Calu3 (cell line): ENCODE measurements at regions not wholly inside any gene's neighbourhood (a gene's known extent, or its start where the extent isn't known, plus 50 kb on each side); places are given as distances from the start of the nearest gene placed in this dataset.

Source experiments
- BruUV-seq: library from RNA; stranded (reverse); fragments of 400-500 nt; replicated peaks from 2 replicates; lab custom pipeline; 2021; lab: Mats Ljungman, UMichigan
- CTCF ChIA-PET: fragments of 300-600 bp; sonication (Branson Sonifier 250); formaldehyde crosslinking; loops from one replicate; lab custom pipeline; 2022; ENCODE audit warnings: antibody characterized with exemption; lab: Charles Lee
- DNase-seq: peaks from one replicate; pipeline ENCODE4 v3.0.0; 2022
- H3K27ac Mint-ChIP-seq: one replicate; pipeline ENCODE4 v1.8.0; 2022; ENCODE audit warnings: mixed read lengths; ENCODE audit not compliant: unreplicated experiment
- H3K27me3 Mint-ChIP-seq: one replicate; pipeline ENCODE4 v1.8.0; 2022; ENCODE audit warnings: mixed read lengths; ENCODE audit not compliant: unreplicated experiment
- H3K36me3 Mint-ChIP-seq: one replicate; pipeline ENCODE4 v1.8.0; 2022; ENCODE audit warnings: mild to moderate bottlenecking, moderate library complexity, mixed read lengths; ENCODE audit not compliant: insufficient read depth, unreplicated experiment
- H3K4me1 Mint-ChIP-seq: one replicate; pipeline ENCODE4 v1.8.0; 2022; ENCODE audit warnings: mild to moderate bottlenecking, low read depth, mixed read lengths; ENCODE audit not compliant: unreplicated experiment
- H3K4me3 Mint-ChIP-seq: one replicate; pipeline ENCODE4 v1.8.0; 2022; ENCODE audit warnings: mild to moderate bottlenecking, low read depth, moderate library complexity, mixed read lengths; ENCODE audit not compliant: unreplicated experiment
- H3K9me3 Mint-ChIP-seq: one replicate; pipeline ENCODE4 v1.8.0; 2022; ENCODE audit warnings: low read depth, mixed read lengths; ENCODE audit not compliant: unreplicated experiment
- intact Hi-C: fragments of 100-400 bp; cut with micrococcal nuclease; formaldehyde crosslinking; loops from one replicate; pipeline ENCODE4 v1.10.0; 2022; ENCODE audit not compliant: unreplicated experiment
- TF ChIP-seq, protein P1 (sequence below): fragments of 200-600 bp; IDR thresholded peaks from one replicate; pipeline ENCODE4 v1.8.0; 2022; ENCODE audit warnings: antibody characterized with exemption; ENCODE audit not compliant: unreplicated experiment

DNA sequence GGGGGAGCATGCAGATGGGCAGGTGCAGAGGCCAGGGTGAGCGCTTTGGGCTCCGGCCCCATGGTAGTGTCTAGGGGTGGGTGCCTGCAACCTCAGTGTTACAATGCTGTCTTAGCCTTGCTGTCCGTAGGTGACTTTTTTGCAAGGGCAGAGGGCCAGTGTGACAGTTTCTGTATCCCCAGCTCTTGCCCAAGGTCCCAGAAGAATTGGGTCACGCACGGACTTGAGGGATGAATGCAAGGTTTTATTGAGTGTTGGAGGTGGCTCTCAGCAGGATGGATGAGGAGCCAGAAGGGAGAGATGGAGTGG lies 492.5 kb downstream of the AGTPBP1 start:
- Mint-ChIP-seq H3K36me3 (no peaks in the 10 kb centered on the region), H3K27ac (no peak overlapping the region), H3K4me1 (no peaks in the 10 kb centered on the region), H3K27me3 (no peaks in the 10 kb centered on the region), H3K9me3 (no peaks in the 10 kb centered on the region), H3K4me3 (no peak overlapping the region)
- DNase-seq, result no peak
- CTCF ChIA-PET, result no interaction called here
- no TSS peak for BruUV-seq
- TF ChIP-seq, protein P1, sequence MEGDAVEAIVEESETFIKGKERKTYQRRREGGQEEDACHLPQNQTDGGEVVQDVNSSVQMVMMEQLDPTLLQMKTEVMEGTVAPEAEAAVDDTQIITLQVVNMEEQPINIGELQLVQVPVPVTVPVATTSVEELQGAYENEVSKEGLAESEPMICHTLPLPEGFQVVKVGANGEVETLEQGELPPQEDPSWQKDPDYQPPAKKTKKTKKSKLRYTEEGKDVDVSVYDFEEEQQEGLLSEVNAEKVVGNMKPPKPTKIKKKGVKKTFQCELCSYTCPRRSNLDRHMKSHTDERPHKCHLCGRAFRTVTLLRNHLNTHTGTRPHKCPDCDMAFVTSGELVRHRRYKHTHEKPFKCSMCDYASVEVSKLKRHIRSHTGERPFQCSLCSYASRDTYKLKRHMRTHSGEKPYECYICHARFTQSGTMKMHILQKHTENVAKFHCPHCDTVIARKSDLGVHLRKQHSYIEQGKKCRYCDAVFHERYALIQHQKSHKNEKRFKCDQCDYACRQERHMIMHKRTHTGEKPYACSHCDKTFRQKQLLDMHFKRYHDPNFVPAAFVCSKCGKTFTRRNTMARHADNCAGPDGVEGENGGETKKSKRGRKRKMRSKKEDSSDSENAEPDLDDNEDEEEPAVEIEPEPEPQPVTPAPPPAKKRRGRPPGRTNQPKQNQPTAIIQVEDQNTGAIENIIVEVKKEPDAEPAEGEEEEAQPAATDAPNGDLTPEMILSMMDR, result no peak
- intact Hi-C loops, result no loop called here

DNA sequence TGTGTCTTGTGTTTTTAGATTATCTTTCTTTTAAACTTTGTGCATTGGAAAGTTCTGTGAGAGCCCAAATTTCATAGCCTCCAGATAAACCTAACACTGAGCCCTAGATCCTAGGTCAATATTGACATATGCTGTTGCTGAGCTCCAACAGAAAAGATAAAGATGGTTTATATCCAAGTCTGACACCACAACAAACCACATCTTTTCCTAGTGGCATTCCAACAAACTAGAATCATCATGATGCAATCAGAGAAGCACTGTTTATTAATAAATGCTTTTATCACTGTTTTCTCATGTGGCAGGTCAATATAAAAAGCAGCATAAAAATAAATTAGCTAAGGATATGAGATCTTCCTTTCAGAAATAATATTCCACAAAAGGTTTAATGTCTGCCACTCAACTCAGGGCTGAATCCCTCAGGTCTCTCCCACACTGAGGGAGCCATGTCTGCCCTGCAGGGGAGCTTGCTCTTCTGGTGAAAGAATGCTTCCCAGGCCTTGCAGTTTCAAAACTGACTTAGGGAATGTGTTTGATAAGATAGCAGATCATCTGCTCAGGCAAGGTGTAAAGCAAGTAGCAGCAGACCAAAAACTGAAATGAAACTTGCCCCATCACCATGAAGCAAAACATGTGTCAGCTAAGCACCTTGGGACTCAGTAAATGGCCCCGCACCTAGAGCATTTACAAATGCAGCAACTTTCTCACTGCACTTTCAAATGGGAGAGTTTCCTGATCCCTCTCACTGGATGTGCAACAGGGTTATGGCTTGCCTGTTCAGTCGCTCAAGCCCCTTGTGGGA lies 493.0 kb downstream of the AGTPBP1 start:
- H3K4me3 Mint-ChIP-seq, result no peak overlapping the region
- intact Hi-C loops, result no loop called here

DNA sequence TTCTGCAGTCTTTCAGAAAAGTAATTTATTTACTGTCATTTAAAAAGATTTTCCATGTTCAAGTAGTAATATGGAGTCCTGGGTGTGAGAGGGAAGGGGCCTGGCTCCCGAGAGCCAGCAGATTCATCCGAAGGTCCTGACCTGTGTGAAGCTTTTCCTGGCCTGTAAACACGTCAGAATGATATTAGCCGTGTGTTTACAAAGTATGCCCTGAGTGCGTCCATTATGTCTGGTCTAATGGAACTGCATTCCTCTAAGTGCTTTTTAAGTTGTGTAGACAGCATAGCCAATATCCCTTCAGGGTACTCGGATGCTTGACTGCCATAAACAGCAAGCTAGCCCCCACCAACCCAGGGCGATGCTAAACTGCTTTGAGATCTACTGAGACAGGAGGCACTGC lies 495.2 kb downstream of the AGTPBP1 start:
- CTCF ChIA-PET, result no interaction called here
- BruUV-seq, result no TSS peak
- DNase-seq, result no peak
- Mint-ChIP-seq H3K9me3 (no peaks in the 10 kb centered on the region), H3K4me1 (no peaks in the 10 kb centered on the region), H3K36me3 (no peaks in the 10 kb centered on the region), H3K4me3 (no peak overlapping the region), H3K27ac (no peak overlapping the region), H3K27me3 (no peaks in the 10 kb centered on the region)
- TF ChIP-seq, protein P1, result no peak
- intact Hi-C loops, result no loop called here

More for the DNA sequence above, 493.0 kb downstream of the AGTPBP1 start:
- no peak for DNase-seq
- Mint-ChIP-seq H3K27me3 (no peaks in the 10 kb centered on the region), H3K4me1 (no peaks in the 10 kb centered on the region), H3K9me3 (no peaks in the 10 kb centered on the region), H3K36me3 (no peaks in the 10 kb centered on the region), H3K27ac (no peak overlapping the region)
- TF ChIP-seq, protein P1, result no peak
- CTCF ChIA-PET, result interaction anchor here (1.0 kb wide), 1 partner anchor 10 kb away, joined by 3 read pairs; no protein-coding TSS in a partner anchor
- BruUV-seq, result no TSS peak

DNA sequence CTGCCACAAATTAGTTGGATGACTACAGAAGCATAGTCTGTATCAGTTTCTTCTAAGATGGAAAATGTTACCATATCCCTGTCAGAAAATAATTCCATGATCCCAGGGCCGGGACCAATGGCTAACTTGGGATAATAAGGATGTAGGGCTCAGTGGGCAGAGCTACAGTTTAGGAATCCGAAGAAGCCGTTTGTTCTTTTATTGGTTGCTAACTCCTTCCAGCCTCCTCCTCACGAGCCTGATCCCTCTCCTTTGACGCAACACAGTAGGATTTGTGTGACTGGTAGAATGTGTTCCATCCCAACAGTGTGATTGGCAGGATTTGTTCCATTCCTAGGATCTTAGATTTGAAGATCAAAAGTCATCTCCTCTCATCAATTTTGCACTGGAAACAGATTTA lies 496.9 kb downstream of the AGTPBP1 start:
- Mint-ChIP-seq H3K4me1 (no peaks in the 10 kb centered on the region), H3K27me3 (no peaks in the 10 kb centered on the region), H3K36me3 (no peaks in the 10 kb centered on the region), H3K4me3 (no peak overlapping the region), H3K27ac (no peak overlapping the region), H3K9me3 (peaks cover 2% of the 10 kb centered on the region)
- DNase-seq, result no peak
- BruUV-seq, result no TSS peak
- CTCF ChIA-PET, result no interaction called here
- intact Hi-C loops, result no loop called here
- TF ChIP-seq, protein P1, result no peak
